Activated CD4-positive, alpha-beta T cell treated with anti-CD3 and anti-CD28 coated beads for 36 hours (primary cell): ENCODE measurements at regions not wholly inside any gene's neighbourhood (a gene's known extent, or its start where the extent isn't known, plus 50 kb on each side); places are given as distances from the start of the nearest gene placed in this dataset.
"Not testable (repeated sequence)": the region's sequence is repeated elsewhere in the genome, so short reads cannot be mapped to it uniquely, and the experiment has no call there.

Experiments used
- ATAC-seq: fragments of 200-7000 bp; cut with Tn5 transposase; one replicate; pipeline ENCODE4 v1.10.0; 2021; ENCODE audit warnings: mild to moderate bottlenecking, moderate library complexity
- CTCF ChIA-PET: fragments of 350-600 bp; sonication (Branson Sonifier 250); formaldehyde crosslinking; loops from one replicate; lab custom pipeline; 2021; ENCODE audit warnings: antibody characterized with exemption; lab: Charles Lee
- POLR2A ChIA-PET: fragments of 350-600 bp; sonication (Branson Sonifier 250); formaldehyde crosslinking; loops from one replicate; lab custom pipeline; 2021; ENCODE audit warnings: antibody characterized with exemption, inconsistent platforms; lab: Charles Lee
- DNase-seq: peaks from one replicate; pipeline ENCODE4 v3.0.0-alpha.2; 2020
- H3K27ac Mint-ChIP-seq: one replicate; pipeline ENCODE4 v1.8.0; 2021; ENCODE audit warnings: mixed read lengths
- H3K27me3 Mint-ChIP-seq: one replicate; pipeline ENCODE4 v1.8.0; 2021; ENCODE audit warnings: mixed read lengths
- H3K36me3 Mint-ChIP-seq: one replicate; pipeline ENCODE4 v1.8.0; 2021; ENCODE audit warnings: low read depth, mixed read lengths
- H3K4me1 Mint-ChIP-seq: one replicate; pipeline ENCODE4 v1.8.0; 2021; ENCODE audit warnings: mixed read lengths
- H3K4me3 Mint-ChIP-seq: one replicate; pipeline ENCODE4 v1.8.0; 2021; ENCODE audit warnings: mild to moderate bottlenecking, moderate library complexity, mixed read lengths
- H3K9me3 Mint-ChIP-seq: one replicate; pipeline ENCODE4 v1.8.0; 2021; ENCODE audit warnings: low read depth, mixed read lengths
- intact Hi-C, 2 experiments: fragments of 100-400 bp; cut with DNase I in 1 of 2; cut with micrococcal nuclease in 1 of 2; formaldehyde crosslinking; loops; one replicate each; pipeline versions ENCODE4 v1.14.2 to v1.15.1; 2022 to 2024; cut with DNase I, micrococcal nuclease

DNA sequence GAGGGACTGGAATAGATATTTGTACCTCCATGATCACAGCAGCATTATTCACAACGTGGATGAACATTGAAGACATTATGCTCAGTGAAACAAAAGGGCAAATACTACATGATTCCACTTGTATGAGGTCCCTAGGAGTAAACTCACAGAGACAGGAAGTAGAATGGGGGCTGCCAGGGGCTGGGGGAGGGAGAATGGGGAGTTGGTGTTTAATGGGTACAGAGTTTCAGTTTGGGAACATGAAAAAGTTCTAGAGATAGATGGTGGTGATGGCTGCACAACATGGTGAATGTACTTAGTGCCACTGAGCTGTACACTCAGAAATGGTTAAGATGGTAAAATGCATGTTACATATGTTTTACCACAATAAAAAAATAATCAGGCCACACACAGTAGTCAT is 164.3 kb upstream of the RREB1 start:
- Mint-ChIP-seq H3K27ac (no peak overlapping the region), H3K27me3 (no peaks in the 10 kb centered on the region), H3K36me3 (no peaks in the 10 kb centered on the region), H3K4me3 (no peak overlapping the region), H3K4me1 (peaks cover 13% of the 10 kb centered on the region), H3K9me3 (no peaks in the 10 kb centered on the region)
- no peak for DNase-seq
- intact Hi-C loops: no loop called here
- CTCF ChIA-PET: interaction anchor here (1.3 kb wide), 1 partner anchor 10 kb away, joined by 3 read pairs; no protein-coding TSS in a partner anchor
- POLR2A ChIA-PET: no interaction called here
- no peak for ATAC-seq

DNA sequence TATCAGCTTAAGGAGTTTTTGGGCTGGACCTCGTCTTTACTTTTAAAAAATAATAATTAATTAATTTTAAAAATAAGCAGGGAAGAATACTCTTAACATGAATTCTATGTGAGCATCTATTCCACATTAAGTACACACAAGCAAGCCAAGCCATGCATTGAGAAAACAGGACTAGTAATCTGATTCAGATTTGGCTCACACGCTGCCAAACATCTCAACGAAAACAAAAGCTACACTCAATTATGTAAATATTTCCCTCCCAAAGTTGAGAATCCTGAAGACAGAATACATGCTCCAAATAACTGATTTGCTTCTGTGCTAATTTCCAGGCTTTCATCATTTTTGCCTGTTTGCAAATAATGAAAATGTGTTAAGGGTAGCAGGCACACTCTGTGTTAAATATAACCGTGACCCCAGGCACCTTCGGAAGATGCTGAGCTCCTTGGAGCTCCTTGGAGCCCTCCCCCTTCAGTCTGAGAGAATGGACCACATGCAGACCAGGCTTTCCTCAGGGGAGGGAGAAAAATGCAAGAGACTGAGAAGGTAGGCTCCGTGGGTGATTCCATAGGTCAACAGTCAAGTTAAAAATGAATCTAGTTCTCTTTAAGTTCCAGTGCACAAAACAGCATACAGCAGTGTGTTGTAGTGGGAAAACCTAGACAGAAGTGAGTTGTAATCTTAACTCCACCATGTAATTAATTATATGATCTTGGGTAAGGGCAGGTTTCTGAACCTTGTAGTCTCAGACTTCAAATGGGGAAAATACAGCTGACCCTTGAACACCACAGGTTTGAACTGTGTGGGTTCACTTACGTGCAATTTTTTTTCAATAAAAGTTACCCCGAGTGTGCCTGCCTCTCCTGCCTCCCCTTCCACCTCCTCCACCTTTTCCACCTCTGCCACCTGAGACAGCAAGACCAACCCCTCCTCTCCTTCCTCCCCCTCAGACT is 161.3 kb upstream of the RREB1 start:
- DNase-seq (no peak), ATAC-seq (no peak)
- no peaks in the 10 kb centered on the region for H3K36me3 Mint-ChIP-seq
- POLR2A ChIA-PET: no interaction called here
- no peaks in the 10 kb centered on the region for H3K27me3 Mint-ChIP-seq
- H3K9me3 Mint-ChIP-seq: peaks cover 7% of the 10 kb centered on the region
- H3K4me1 Mint-ChIP-seq: peaks cover 13% of the 10 kb centered on the region
- intact Hi-C loops: no loop called here
- CTCF ChIA-PET: interaction anchor here (0.5 kb wide), 1 partner anchor 219 kb away, joined by 4 read pairs; no protein-coding TSS in a partner anchor
- no peak overlapping the region for H3K4me3 Mint-ChIP-seq
- H3K27ac Mint-ChIP-seq: no peak overlapping the region

DNA sequence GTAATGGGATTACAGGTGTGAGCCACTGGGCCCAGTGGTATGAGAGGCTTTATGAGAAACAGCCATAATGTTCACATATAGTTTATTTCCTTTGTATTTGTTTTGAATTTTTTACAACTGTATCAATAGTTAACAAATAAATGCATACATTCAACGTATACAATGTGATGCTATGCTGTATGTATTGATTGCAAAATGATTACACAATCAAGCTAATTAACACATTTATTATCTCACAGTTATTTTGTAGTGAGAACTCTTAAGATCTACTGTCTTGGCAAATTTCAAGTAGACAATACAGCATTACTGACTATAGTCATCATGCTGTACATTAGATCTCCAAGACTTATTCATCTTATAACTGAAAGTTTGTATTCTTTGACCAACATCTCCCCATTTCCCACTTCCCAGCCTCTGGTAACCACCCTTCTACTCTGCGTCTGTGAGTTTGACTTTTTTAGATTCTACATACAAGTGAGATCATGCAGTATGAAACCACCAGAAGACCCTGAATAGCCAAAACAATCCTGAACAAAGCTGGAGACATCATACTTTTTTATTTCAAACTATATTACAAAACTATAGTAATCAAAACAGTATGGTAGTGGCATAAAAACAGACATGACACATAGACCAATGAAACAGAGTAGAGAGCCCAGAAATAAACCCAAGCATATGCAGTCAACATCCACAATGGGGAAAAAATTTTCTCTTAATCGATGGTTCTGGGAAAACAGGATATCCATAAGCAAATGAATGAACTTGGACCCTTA is 157.2 kb upstream of the RREB1 start:
- POLR2A ChIA-PET: no interaction called here
- Mint-ChIP-seq H3K27ac (no peak overlapping the region), H3K4me1 (no peaks in the 10 kb centered on the region), H3K9me3 (peaks cover 12% of the 10 kb centered on the region), H3K36me3 (no peaks in the 10 kb centered on the region), H3K27me3 (no peaks in the 10 kb centered on the region), H3K4me3 (no peak overlapping the region)
- CTCF ChIA-PET: no interaction called here
- DNase-seq (no peak), ATAC-seq (no peak)
- intact Hi-C loops: no loop called here

DNA sequence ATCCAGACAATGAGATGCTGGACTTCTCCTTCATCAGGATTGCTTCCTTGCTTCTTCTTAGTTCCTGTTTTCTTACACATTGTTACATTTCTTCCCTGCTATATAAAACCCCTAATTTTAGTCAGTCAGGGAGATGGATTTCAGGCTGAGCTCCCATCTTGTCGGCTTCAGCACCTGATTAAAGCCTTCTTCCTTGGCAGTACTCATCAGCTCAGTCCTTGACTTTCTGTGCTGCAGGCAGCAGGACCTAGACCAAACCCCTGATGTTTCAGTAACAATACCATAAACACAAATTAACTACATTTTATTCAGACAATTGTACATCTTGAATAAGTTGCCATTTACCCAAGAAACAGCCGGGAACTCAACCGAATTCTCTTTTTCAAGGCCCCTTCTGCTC is 156.4 kb upstream of the RREB1 start:
- Mint-ChIP-seq H3K4me1 (no peaks in the 10 kb centered on the region), H3K36me3 (no peaks in the 10 kb centered on the region), H3K27ac (no peak overlapping the region), H3K4me3 (no peak overlapping the region), H3K27me3 (no peaks in the 10 kb centered on the region), H3K9me3 (peaks cover 12% of the 10 kb centered on the region)
- DNase-seq: no peak
- CTCF ChIA-PET: interaction anchor here (0.6 kb wide), 1 partner anchor 23 kb away, joined by 3 read pairs; no protein-coding TSS in a partner anchor
- intact Hi-C loops: no loop called here
- POLR2A ChIA-PET: no interaction called here
- ATAC-seq: no peak

DNA sequence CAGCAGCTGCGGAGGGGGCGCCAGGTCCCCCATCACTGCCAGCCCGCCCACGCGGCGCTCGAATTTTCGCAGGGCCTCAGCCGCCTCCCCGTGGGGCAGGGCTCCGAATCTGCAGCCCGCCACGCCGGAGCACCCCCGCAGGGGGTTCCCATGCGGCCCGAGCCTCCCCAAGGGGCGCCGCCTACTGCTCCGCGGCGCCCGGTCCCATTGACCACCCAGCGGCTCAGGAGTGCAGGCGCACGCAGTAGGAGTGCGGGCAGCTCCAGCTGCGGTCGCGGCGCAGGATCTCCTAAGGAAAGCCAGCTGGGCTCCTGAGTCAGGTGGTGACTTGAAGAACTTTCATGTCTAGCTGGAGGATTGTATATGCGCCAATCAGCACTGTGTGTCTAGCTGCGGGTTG is 155.3 kb upstream of the RREB1 start:
- H3K27ac Mint-ChIP-seq: no peak overlapping the region
- H3K36me3 Mint-ChIP-seq: no peaks in the 10 kb centered on the region
- peaks cover 12% of the 10 kb centered on the region for H3K9me3 Mint-ChIP-seq
- H3K4me3 Mint-ChIP-seq: no peak overlapping the region
- POLR2A ChIA-PET: no interaction called here
- no peaks in the 10 kb centered on the region for H3K4me1 Mint-ChIP-seq
- no peaks in the 10 kb centered on the region for H3K27me3 Mint-ChIP-seq
- DNase-seq: no peak
- intact Hi-C loops: no loop called here
- CTCF ChIA-PET: interaction anchor here (0.6 to 1.4 kb wide), 2 partner anchors 10 to 27 kb away, joined by 3 read pairs; no protein-coding TSS in a partner anchor
- no peak for ATAC-seq

DNA sequence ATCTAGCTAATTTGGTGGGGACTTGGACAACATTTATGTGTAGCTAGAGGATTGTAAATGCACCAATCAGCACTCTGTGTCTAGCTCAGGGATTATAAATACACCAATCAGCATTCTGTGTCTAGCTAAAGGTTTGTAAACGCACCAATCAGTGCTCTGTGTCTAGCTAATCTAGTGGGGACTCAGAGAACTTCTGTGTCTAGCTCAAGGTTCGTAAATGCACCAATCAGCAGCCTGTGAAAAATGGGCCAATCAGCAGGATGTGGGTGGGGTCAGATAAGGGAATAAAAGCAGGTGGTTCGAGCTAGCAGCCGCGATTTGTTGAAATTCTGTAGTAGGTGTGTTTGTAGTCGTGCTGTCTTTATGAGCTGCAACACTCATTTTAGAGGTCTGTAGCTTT is 154.8 kb upstream of the RREB1 start:
- CTCF ChIA-PET: interaction anchor here (1.4 kb wide), 1 partner anchor 10 kb away, joined by 3 read pairs; no protein-coding TSS in a partner anchor
- H3K27me3 Mint-ChIP-seq, H3K4me3 Mint-ChIP-seq, H3K27ac Mint-ChIP-seq, intact Hi-C loops, H3K4me1 Mint-ChIP-seq, H3K36me3 Mint-ChIP-seq, ATAC-seq, POLR2A ChIA-PET, DNase-seq: not testable (repeated sequence)
- H3K9me3 Mint-ChIP-seq: peaks cover 12% of the 10 kb centered on the region

DNA sequence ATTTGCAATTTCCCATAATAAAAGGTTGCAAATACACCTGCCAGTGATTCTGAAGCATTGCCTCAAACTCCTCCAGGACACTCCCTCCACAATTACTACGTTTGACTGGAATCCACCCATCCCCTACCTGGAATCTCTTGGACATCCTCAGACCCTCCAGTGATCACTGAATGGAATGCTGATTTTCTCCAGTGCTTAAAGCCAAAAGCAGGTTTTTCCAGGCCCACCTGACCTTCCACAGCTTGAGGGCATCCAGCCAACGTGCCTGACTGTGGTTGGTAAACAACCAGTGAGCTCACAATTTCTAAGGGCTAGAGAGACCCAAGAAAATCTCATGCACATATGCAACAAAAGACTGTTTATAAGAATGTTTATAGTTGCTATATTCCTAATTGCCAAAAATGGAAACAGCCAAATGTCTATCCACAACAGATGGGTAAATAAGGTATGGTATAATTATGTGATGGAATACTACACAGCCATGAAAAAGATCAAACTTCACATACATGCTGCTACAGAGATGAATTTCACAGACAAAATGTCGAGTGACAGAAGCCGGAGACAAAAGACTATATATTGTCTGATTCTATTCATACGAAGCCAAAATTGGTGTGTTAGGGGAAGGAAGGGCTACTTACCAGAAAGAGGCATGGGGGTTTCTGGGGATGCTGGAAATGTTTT is 147.1 kb upstream of the RREB1 start:
- no peak overlapping the region for H3K4me3 Mint-ChIP-seq
- no peak for DNase-seq
- no peaks in the 10 kb centered on the region for H3K36me3 Mint-ChIP-seq
- intact Hi-C loops: no loop called here
- H3K9me3 Mint-ChIP-seq: peaks cover 2% of the 10 kb centered on the region
- ATAC-seq: no peak
- ChIA-PET POLR2A (no interaction called here), CTCF (no interaction called here)
- no peaks in the 10 kb centered on the region for H3K4me1 Mint-ChIP-seq
- H3K27ac Mint-ChIP-seq: no peak overlapping the region
- peaks cover 5% of the 10 kb centered on the region for H3K27me3 Mint-ChIP-seq

DNA sequence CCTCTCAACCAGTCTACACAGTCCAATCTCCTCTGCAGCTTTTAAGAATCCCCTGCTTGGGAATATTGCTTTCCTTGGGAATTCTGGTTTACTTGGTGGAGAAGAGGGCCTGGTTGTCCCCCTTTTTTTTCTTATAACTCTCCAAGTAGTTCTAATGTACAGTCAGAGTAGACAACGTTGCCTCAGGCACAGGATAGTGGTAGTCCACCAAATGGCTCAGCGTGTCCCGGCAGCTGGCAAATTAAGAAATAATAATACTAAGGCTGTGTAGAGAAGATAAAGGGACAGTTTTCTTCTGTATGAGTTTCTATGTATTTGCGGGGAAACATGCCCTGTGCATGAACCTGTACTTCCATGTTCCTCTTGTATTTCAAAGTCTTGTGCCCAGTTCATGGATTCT is 145.7 kb upstream of the RREB1 start:
- Mint-ChIP-seq H3K27me3 (peaks cover 5% of the 10 kb centered on the region), H3K27ac (no peak overlapping the region), H3K9me3 (peaks cover 2% of the 10 kb centered on the region), H3K4me1 (no peaks in the 10 kb centered on the region), H3K36me3 (no peaks in the 10 kb centered on the region), H3K4me3 (no peak overlapping the region)
- no peak for ATAC-seq
- ChIA-PET CTCF (no interaction called here), POLR2A (no interaction called here)
- no peak for DNase-seq
- intact Hi-C loops: no loop called here

DNA sequence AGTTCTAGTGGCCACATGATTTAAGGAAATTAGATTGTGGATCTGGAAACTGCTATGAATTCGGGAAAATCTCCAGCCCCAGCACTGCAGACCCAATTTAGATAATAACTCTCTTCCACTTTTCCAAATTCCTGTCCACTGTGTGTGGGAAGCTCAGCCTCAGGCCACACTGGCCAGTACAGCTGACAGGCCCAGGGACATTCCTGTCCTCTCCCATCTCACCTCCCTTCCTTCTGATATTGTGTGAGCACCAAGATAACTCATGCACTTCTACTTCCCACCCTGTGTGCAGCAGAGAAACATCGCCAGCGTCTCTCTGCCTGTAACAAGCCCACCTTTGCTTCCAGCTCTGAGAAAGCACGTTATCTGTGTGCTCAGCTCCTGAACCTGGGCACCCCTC is 145.1 kb upstream of the RREB1 start:
- ATAC-seq: no peak
- H3K27ac Mint-ChIP-seq: no peak overlapping the region

DNA sequence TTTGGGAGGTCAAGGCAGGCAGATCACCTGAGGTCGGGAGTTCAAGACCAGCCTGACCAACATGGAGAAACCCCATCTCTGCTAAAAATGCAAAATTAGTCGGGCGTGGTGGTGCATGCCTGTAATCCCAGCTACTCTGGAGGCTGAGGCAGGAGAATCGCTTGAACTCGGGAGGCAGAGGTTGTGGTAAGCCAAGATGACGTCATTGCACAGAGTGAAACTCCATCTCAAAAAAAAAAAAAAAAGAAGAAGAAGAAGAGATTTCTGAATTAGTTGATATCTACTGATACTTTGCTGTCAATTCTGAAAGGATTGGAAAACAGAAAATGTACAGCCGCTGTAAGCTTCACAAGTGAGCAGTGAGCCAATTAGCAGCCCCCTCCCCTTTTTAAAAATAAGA is 144.4 kb upstream of the RREB1 start:
- POLR2A ChIA-PET: not testable (repeated sequence)

More for the DNA sequence above, 145.1 kb upstream of the RREB1 start:
- Mint-ChIP-seq H3K4me1 (no peaks in the 10 kb centered on the region), H3K36me3 (no peaks in the 10 kb centered on the region), H3K9me3 (peaks cover 2% of the 10 kb centered on the region), H3K4me3 (no peak overlapping the region), H3K27me3 (peaks cover 5% of the 10 kb centered on the region)
- no peak for DNase-seq
- CTCF ChIA-PET: no interaction called here
- POLR2A ChIA-PET: no interaction called here
- intact Hi-C loops: no loop called here

DNA sequence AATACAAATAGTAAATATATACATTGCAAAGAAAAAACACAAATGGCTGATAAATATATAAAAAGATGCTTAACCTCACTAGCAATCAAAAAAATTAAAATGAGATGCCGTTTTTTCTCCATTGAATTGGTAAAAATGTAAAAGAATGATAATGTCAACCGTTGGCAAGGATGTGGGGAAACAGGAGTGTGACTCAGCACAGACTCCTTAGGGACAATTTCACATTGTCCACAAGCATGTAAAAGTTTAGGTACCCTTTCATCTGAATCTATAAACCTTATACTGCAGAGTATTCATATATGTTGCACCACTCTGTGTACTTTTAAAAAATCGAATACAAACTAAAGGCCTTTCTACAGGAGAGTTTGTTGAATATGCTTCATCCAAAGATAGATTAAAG is 143.1 kb upstream of the RREB1 start:
- Mint-ChIP-seq H3K27me3 (peaks cover 5% of the 10 kb centered on the region), H3K4me1 (no peaks in the 10 kb centered on the region), H3K36me3 (no peaks in the 10 kb centered on the region), H3K9me3 (peaks cover 2% of the 10 kb centered on the region), H3K27ac (no peak overlapping the region), H3K4me3 (no peak overlapping the region)
- DNase-seq (no peak), ATAC-seq (no peak)
- intact Hi-C loops: no loop called here
- POLR2A ChIA-PET: no interaction called here
- CTCF ChIA-PET: interaction anchor here (0.8 kb wide), 1 partner anchor 89 kb away, joined by 3 read pairs; no protein-coding TSS in a partner anchor

More for the DNA sequence above, 144.4 kb upstream of the RREB1 start:
- H3K4me3 Mint-ChIP-seq, H3K27me3 Mint-ChIP-seq, H3K27ac Mint-ChIP-seq, H3K36me3 Mint-ChIP-seq, DNase-seq, H3K4me1 Mint-ChIP-seq, intact Hi-C loops, ATAC-seq, H3K9me3 Mint-ChIP-seq: not testable (repeated sequence)
- CTCF ChIA-PET: interaction anchor here (0.6 kb wide), 1 partner anchor 292 kb away, joined by 3 read pairs; no protein-coding TSS in a partner anchor
